Muscle layer of colon (tissue), 2 donors: ENCODE measurements at regions not wholly inside any gene's neighbourhood (a gene's known extent, or its start where the extent isn't known, plus 50 kb on each side); places are given as distances from the start of the nearest gene placed in this dataset.

Experiments used
- H3K27ac ChIP-seq: one replicate; pipeline ENCODE4 v1.7.0; 2013; ENCODE audit warnings: low read depth, mild to moderate bottlenecking, low read length, moderate library complexity
- H3K27me3 ChIP-seq, 2 donors: one replicate each; pipeline ENCODE4 v1.7.0; 2013; ENCODE audit warnings: low read length in 2 of 2, mild to moderate bottlenecking in 2 of 2; ENCODE audit not compliant: insufficient read depth in 2 of 2, control insufficient read depth in 1 of 2
- H3K36me3 ChIP-seq: one replicate; pipeline ENCODE4 v1.7.0; 2013; ENCODE audit warnings: mild to moderate bottlenecking, low read length; ENCODE audit not compliant: insufficient read depth
- H3K4me1 ChIP-seq: one replicate; pipeline ENCODE4 v1.7.0; 2013; ENCODE audit warnings: mild to moderate bottlenecking, low read length; ENCODE audit not compliant: insufficient read depth
- H3K4me3 ChIP-seq, 2 donors: one replicate each; pipeline ENCODE4 v1.7.0; 2013; ENCODE audit warnings: low read length in 2 of 2, low read depth in 1 of 2, mild to moderate bottlenecking in 1 of 2, moderate library complexity in 1 of 2
- H3K9ac ChIP-seq: one replicate; pipeline ENCODE4 v1.7.0; 2013; ENCODE audit warnings: low read length
- H3K9me3 ChIP-seq: one replicate; pipeline ENCODE4 v1.7.0; 2013; ENCODE audit warnings: mild to moderate bottlenecking, low read length
- donor health status: abdominal sarcoma.
- donor health status: Adenocarcinoma of cecum.

DNA sequence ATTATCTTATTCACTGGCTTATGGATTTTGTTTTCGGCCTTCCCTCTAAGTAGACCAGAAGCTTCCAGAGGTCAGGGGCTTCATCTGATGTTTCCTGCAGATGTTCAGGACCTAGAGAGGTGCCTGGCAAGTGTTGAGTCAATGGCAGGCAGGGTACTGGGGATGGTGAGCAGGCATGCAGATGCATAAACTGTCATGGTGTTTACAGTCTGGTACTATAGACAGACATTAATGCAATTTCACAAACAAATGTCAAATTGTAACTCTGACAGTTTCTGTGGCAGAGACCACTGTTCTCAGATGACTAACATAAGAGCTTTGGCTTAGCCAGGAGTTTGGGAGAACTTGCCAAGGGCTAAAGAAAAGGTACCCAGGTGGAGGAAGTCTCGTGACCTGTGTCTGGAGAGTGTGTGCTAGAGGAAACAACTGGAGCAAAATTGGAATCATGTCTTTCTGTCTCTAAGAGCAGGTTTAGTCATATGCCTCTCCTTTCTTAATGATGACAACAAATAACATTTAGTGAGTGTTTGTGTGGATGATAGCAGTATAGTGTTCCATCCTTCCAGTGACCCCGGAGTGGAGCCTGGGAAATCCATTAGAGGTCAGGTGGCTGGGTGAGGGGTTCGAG, 53.7 kb upstream of the TRAK1 start:
- Histone ChIP-seq H3K36me3 (peaks cover 11% of the 10 kb centered on the region), H3K27me3 (no peaks in the 10 kb centered on the region), H3K9ac (no peak overlapping the region), H3K4me3 (no peak overlapping the region), H3K9me3 (no peaks in the 10 kb centered on the region), H3K4me1 (peaks cover 54% of the 10 kb centered on the region), H3K27ac (peak overlapping the region; percentile 10)

DNA sequence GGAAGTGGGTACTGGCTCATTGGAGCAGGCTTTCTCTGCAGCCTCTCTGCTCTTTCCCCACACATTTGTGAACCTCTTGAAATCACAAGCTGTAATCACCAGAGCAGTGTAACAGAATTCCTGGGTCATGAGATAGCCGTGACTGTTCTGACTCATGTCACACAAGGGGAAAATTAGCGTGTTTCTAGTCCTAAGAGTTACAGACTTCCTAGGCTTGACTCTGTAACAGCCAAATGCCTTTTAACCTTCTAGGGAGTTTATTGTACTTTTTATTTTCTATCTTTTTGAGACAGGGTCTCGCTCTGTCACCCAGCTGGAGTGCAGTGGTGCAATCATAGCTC, 54.7 kb upstream of the TRAK1 start:
- no peak overlapping the region for H3K4me3 ChIP-seq
- no peaks in the 10 kb centered on the region for H3K27me3 ChIP-seq
- H3K36me3 ChIP-seq: peaks cover 11% of the 10 kb centered on the region
- H3K27ac ChIP-seq: peak overlapping the region; percentile 72
- peaks cover 63% of the 10 kb centered on the region for H3K4me1 ChIP-seq
- peak overlapping the region; percentile 19 for H3K9ac ChIP-seq
- no peaks in the 10 kb centered on the region for H3K9me3 ChIP-seq

DNA sequence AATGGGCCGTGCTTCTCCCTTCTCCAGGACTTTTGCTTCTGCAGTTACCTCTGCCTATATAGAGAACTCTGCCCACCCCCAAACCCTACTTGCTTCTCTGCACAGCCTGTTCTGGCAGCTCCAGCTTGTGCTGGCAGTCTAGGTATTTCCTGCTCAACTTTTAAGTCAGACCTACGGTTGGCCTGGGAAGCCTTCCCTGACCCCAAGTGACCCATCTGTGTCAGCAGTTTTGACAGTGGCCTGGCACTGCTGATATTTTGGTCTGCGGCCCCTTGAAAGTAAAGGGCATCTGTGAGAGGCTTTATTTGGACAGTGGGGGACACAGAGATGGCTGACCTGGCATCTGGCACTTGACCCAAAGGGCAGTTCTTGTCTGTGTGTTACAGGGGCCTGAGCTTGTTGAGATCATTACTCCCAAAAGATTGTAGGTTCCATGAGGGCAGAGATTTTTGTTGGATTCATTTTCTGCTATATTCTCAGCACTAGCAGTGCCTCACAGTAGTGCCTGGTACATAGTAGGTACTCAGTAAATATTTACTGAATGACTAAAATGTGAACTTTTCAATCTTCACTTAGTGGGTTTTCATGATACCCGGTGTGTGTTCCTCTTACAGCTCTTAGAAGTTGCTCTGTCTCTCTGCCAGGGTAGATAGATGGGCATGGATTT, 55.2 kb upstream of the TRAK1 start:
- Histone ChIP-seq H3K27ac (peak overlapping the region; percentile 72), H3K36me3 (peaks cover 11% of the 10 kb centered on the region), H3K4me3 (no peak overlapping the region), H3K9me3 (no peaks in the 10 kb centered on the region), H3K4me1 (peaks cover 65% of the 10 kb centered on the region), H3K27me3 (no peaks in the 10 kb centered on the region), H3K9ac (peak overlapping the region; percentile 19)

DNA sequence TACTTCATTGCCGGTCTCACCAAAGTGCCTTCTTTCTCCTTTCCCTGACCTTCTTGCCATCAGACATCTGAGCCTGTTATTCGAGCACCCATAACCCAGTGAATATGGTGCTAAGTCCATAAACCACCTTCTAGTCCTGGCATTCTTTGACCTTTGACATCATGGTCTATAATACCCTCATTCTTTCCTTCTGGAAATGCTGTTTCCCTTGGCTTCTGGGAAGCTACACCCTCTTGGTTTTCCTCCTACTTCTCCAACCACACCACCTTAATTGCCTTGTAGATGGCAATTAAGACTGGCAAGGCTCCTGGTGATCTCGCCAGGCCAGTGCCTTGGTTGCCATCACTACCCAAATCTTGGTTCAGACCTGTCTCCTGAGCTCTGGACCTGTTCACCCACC, 56.1 kb upstream of the TRAK1 start:
- H3K36me3 ChIP-seq: peaks cover 11% of the 10 kb centered on the region
- H3K27ac ChIP-seq: no peak overlapping the region
- no peaks in the 10 kb centered on the region for H3K27me3 ChIP-seq
- no peak overlapping the region for H3K4me3 ChIP-seq
- no peak overlapping the region for H3K9ac ChIP-seq
- peaks cover 65% of the 10 kb centered on the region for H3K4me1 ChIP-seq
- H3K9me3 ChIP-seq: no peaks in the 10 kb centered on the region

DNA sequence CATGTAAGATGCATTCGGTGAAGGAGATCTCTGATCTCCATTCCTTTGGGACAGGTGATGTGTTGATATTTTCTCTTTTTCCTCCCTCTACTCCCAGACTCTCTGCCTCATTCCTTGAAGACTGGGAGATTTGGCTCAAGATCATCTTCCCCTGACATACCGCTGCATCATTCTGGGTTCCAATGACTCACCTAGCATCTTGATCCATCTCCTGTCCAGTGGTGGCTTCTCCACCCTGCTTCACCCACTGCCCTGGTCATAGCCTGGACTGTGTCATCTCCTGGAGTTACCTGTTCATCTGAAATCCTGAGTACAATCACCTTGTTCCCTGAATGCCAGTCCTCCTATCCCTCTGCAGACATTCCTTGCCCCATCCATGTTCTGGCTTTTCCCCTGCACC, 57.4 kb upstream of the TRAK1 start:
- Histone ChIP-seq H3K9ac (no peak overlapping the region), H3K9me3 (no peaks in the 10 kb centered on the region), H3K27ac (no peak overlapping the region), H3K4me3 (no peak overlapping the region), H3K27me3 (no peaks in the 10 kb centered on the region), H3K36me3 (peaks cover 11% of the 10 kb centered on the region), H3K4me1 (peaks cover 65% of the 10 kb centered on the region)

DNA sequence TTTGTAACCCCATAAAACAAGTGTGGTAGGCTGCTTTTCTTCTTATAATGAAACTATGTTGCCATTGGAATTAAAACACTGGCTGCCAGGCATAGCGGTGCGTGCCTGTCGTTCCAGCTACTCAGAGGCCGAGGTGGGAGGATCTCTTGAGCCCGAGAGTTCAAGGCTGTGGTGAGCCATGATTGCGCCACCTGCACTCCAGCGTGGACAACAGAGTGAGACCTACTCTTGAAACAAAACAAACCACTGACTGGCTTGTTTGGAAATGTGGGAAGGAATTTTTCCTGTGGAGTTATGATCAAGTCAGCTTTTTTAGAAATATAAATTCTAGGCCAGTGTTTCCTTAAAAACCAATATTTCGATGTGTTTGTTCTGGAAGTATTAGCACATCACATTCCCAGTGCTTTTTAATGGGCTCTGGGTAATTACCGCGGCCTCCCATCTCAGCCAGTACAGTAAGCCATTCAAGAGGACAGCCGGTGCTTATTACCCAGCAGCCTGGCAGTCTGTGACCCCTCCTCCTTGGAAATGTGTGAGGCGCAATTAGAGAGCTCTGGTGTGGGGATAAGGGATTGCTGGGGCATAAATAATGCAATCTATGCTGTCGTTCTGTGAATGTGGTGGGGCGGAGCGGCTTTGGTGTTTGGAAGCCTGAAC, 58.3 kb upstream of the TRAK1 start:
- H3K36me3 ChIP-seq: peaks cover 11% of the 10 kb centered on the region
- no peaks in the 10 kb centered on the region for H3K9me3 ChIP-seq
- no peaks in the 10 kb centered on the region for H3K27me3 ChIP-seq
- peak overlapping the region in 1 of 2 donors; percentile 16 for H3K4me3 ChIP-seq
- H3K4me1 ChIP-seq: peaks cover 70% of the 10 kb centered on the region
- no peak overlapping the region for H3K9ac ChIP-seq
- H3K27ac ChIP-seq: peak overlapping the region; percentile 73

DNA sequence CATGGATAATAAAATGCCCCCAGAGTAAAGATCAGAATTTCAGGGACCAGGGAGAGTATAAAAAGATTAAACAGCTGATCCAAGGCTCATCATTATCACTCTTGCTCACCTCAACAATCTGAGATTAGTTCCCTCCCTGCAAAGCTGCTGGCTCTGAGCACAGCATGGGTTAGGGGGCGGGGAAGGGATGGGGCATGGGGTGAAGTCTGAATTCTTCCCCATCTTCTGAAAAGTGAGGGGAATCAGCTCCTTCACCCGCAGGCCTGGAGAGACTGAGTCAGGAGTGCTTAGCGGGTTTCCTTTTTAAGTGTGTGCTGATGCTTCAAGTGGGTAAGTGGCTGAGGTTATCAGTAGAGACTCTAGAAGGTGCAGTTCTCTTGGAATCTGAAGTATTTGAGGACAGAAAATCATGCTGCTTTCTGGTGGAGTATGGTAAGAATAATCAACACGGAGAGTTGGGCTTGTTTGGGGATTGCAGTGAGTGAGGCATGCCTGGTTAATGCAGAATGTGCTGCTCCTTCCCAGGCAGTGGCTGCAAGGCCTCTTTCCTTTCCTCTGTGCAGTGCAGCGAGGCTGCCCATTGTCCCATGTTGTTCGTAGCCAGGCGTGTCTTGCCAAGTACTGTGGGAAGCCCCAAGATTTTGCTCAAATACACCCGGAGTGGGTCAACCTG, 59.2 kb upstream of the TRAK1 start:
- Histone ChIP-seq H3K36me3 (peaks cover 11% of the 10 kb centered on the region), H3K9ac (no peak overlapping the region), H3K4me1 (peaks cover 61% of the 10 kb centered on the region), H3K9me3 (no peaks in the 10 kb centered on the region), H3K4me3 (peak overlapping the region in 1 of 2 donors; percentile 1), H3K27ac (peak overlapping the region; percentile 73), H3K27me3 (no peaks in the 10 kb centered on the region)

DNA sequence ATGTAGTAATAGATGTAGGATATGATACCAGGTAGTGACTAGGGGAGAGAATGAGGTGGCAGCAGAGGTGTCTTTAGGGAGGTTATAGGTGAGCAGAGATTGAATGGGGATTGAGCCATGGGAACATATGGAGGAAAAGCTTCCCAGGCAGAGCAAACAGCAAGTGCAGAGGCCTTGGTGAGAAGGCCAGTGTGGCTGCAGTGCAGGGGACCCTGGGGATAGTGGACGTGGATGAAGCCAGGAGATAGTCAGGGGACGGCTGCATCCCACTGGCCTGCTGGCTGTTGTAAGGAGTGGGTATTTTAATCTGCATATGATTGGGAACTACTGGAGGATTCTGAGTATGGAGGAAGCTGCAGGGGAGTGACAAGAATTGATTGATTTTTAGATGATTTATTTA, 62.7 kb upstream of the TRAK1 start:
- H3K9me3 ChIP-seq: no peaks in the 10 kb centered on the region
- no peaks in the 10 kb centered on the region for H3K27me3 ChIP-seq
- peaks cover 55% of the 10 kb centered on the region for H3K4me1 ChIP-seq
- H3K36me3 ChIP-seq: no peaks in the 10 kb centered on the region
- peak overlapping the region; percentile 12 for H3K27ac ChIP-seq
- H3K4me3 ChIP-seq: no peak overlapping the region
- no peak overlapping the region for H3K9ac ChIP-seq

DNA sequence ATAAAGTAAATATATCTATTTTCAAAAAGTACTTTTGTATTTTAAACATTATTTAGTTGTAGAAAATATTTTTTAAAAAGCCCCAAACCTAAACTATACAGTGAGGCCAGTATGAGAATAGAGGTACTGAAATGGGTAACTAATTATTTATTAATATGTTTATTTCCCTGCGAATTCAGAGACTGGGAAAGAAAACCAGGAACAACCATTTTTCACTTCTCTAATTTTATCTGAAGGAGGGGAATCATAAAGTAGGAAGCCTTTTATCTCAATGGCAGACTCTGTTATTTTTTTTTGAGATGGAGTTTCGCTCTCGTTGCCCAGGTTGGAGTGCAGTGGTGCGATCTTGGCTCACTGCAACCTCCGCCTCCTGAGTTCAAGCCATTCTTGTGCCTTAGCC, 63.6 kb upstream of the TRAK1 start:
- Histone ChIP-seq H3K27me3 (no peaks in the 10 kb centered on the region), H3K9me3 (no peaks in the 10 kb centered on the region), H3K36me3 (no peaks in the 10 kb centered on the region), H3K4me3 (no peak overlapping the region), H3K4me1 (peaks cover 50% of the 10 kb centered on the region), H3K9ac (no peak overlapping the region), H3K27ac (no peak overlapping the region)

DNA sequence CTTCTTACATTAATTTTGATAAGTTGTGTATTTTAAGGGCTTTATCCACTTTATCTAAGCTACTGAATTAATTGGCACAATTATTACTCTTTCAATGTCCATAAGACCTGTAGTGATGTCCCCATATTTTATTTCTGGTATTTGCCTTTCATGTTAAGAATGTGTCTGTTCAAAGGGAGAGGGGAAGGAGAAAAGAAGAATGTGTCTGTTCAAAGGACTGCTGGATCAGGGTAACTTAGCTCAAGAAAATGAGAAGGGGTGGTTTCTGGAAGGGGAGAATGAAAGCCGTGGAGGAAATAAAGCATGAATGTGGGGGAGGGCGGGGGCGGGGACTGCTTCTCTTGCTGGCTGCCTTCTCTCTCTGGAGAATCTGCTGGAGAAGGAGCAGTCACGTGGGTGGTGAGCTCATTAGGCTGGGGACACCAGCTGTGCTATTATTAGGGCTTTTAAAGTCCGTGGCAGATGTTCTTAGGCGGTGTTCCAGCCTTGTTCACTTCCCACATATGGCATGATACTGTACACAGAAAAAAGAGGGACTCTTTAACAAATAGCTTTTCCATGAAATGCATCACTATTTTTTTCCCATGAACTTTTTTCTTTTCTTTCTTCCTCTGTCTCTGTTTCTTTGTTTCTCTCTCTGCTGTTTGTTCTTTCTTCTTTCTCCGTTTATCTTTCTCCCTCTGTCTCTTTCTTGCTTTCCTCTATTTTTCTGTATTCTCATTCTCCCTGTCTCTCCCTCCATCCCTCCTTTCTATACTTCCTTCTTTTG, 63.7 kb upstream of the ULK4 start:
- H3K27ac ChIP-seq: peak overlapping the region; percentile 97

More for the DNA sequence above, 63.7 kb upstream of the ULK4 start:
- H3K9me3 ChIP-seq: no peaks in the 10 kb centered on the region
- peaks cover 56% of the 10 kb centered on the region for H3K4me1 ChIP-seq
- peak overlapping the region in 1 of 2 donors; percentile 15 for H3K4me3 ChIP-seq
- no peaks in the 10 kb centered on the region for H3K36me3 ChIP-seq
- peak overlapping the region; percentile 78 for H3K9ac ChIP-seq
- H3K27me3 ChIP-seq: no peaks in the 10 kb centered on the region
